Endothelial cell of umbilical vein (primary cell): ENCODE measurements at regions not wholly inside any gene's neighbourhood (a gene's known extent, or its start where the extent isn't known, plus 50 kb on each side); places are given as distances from the start of the nearest gene placed in this dataset.

ENCODE experiments used
- BruUV-seq: library from RNA; stranded (reverse); fragments of 400-500 nt; replicated peaks from 2 replicates; lab custom pipeline; 2021; lab: Mats Ljungman, UMichigan
- CTCF ChIA-PET: fragments of 300-600, 350-600 bp; sonication (Branson Sonifier 250); formaldehyde crosslinking; loops from one replicate; lab custom pipeline; 2021; ENCODE audit warnings: antibody characterized with exemption, inconsistent platforms; lab: Charles Lee
- POLR2A ChIA-PET: fragments of 300-600, 350-600 bp; sonication (Branson Sonifier 250); formaldehyde crosslinking; loops from one replicate; lab custom pipeline; 2021; ENCODE audit warnings: antibody characterized with exemption, inconsistent platforms; lab: Charles Lee
- DNase-seq: peaks from one replicate; pipeline ENCODE4 v3.0.0-alpha.2; 2011; ENCODE audit warnings: low read depth, low spot score
- FAIRE-seq: peaks from 2 replicates; lab custom pipeline; 2011; peaks lifted over from hg19 to GRCh38; lab: Jason Lieb, UNC
- H2AFZ ChIP-seq: 2 replicates; pipeline ENCODE4 v1.6.0; 2012; ENCODE audit warnings: low read depth, low read length, control low read depth, inconsistent platforms
- H3K27ac ChIP-seq: 2 replicates; pipeline ENCODE4 v1.5.1; 2011; ENCODE audit warnings: low read depth, mild to moderate bottlenecking, control low read depth, low read length, moderate library complexity; ENCODE audit not compliant: insufficient read depth
- H3K27me3 ChIP-seq, 2 experiments: 2 replicates each; pipeline versions ENCODE4 v1.6.0 to v1.6.1; 2011; ENCODE audit warnings: low read length in 2 of 2, mixed read lengths in 1 of 2; ENCODE audit not compliant: control insufficient read depth in 2 of 2, insufficient read depth in 2 of 2
- H3K36me3 ChIP-seq, 2 experiments: 2 replicates in 1 of 2; 3 replicates in 1 of 2; pipeline ENCODE4 v1.5.1; 2011; ENCODE audit warnings: low read length in 2 of 2, mild to moderate bottlenecking in 1 of 2, moderate library complexity in 1 of 2; ENCODE audit not compliant: control insufficient read depth in 2 of 2, insufficient read depth in 2 of 2; ENCODE audit errors: extremely low read depth in 1 of 2
- H3K4me1 ChIP-seq: 3 replicates; pipeline ENCODE4 v1.5.1; 2011; ENCODE audit warnings: mild to moderate bottlenecking, low read length; ENCODE audit not compliant: control insufficient read depth, insufficient read depth; ENCODE audit errors: extremely low read depth
- H3K4me2 ChIP-seq: 2 replicates; pipeline ENCODE4 v1.6.1; 2011; ENCODE audit warnings: low read length, control low read depth, mixed read lengths; ENCODE audit not compliant: insufficient read depth
- H3K4me3 ChIP-seq, 3 experiments: fragments of 200-600 bp in 1 of 3; sonication (generic), shearing (Covaris generic) in 1 of 3; replicated peaks in 1 of 3; 2 replicates each; pipeline ENCODE4 v1.5.1; 2011 to 2016; ENCODE audit warnings: control low read depth in 3 of 3, low read length in 3 of 3, mild to moderate bottlenecking in 2 of 3, inconsistent platforms in 1 of 3, low read depth in 1 of 3, moderate library complexity in 1 of 3; ENCODE audit not compliant: insufficient read depth in 1 of 3
- H3K79me2 ChIP-seq: 2 replicates; pipeline ENCODE4 v1.6.0; 2012; ENCODE audit warnings: low read length, inconsistent platforms; ENCODE audit not compliant: control insufficient read depth, insufficient read depth
- H3K9ac ChIP-seq: replicated peaks from 2 replicates; pipeline ENCODE3; 2011; ENCODE audit warnings: low read length, control low read depth; ENCODE audit not compliant: insufficient read depth; ENCODE audit errors: extremely low read depth
- H3K9me1 ChIP-seq: replicated peaks from 3 replicates; pipeline ENCODE4 v1.6.0; 2011; ENCODE audit warnings: mild to moderate bottlenecking, low read length; ENCODE audit not compliant: control insufficient read depth, insufficient read depth; ENCODE audit errors: extremely low read depth
- H3K9me3 ChIP-seq: replicated peaks from 2 replicates; pipeline ENCODE4 v1.5.1; 2012; ENCODE audit warnings: low read length, inconsistent platforms; ENCODE audit not compliant: control insufficient read depth, insufficient read depth
- H4K20me1 ChIP-seq: replicated peaks from 2 replicates; pipeline ENCODE3; 2011; ENCODE audit warnings: mild to moderate bottlenecking, low read length; ENCODE audit not compliant: control insufficient read depth, insufficient read depth; ENCODE audit errors: extremely low read depth
- CTCF ChIP-seq, 2 donors: IDR thresholded peaks; 1 replicate in 1 of 2; 2 replicates in 1 of 2; pipeline ENCODE4 v1.5.1; 2011; ENCODE audit warnings: low read length in 2 of 2, mild to moderate bottlenecking in 2 of 2, moderate library complexity in 2 of 2, control low read depth in 1 of 2, inconsistent platforms in 1 of 2, low read depth in 1 of 2; ENCODE audit not compliant: insufficient read depth in 1 of 2; ENCODE audit errors: extremely low read depth in 1 of 2
- EZH2 ChIP-seq: IDR thresholded peaks from 2 replicates; pipeline ENCODE4 v1.6.1; 2012; ENCODE audit warnings: borderline replicate concordance, low read depth, mild to moderate bottlenecking, moderate library complexity, low read length, inconsistent platforms; ENCODE audit not compliant: severe bottlenecking
- FOS ChIP-seq: IDR thresholded peaks from 2 replicates; pipeline ENCODE4 v1.6.1; 2011; ENCODE audit warnings: mild to moderate bottlenecking, low read length, moderate library complexity, borderline replicate concordance; ENCODE audit not compliant: insufficient read depth
- GATA2 ChIP-seq: IDR thresholded peaks from 2 replicates; pipeline ENCODE4 v1.7.0; 2011; ENCODE audit warnings: low read depth, mild to moderate bottlenecking, moderate library complexity, mixed read lengths, low read length; ENCODE audit not compliant: insufficient read length, insufficient read depth
- JUN ChIP-seq: IDR thresholded peaks from 2 replicates; pipeline ENCODE4 v1.6.1; 2011; ENCODE audit warnings: borderline replicate concordance, low read depth; ENCODE audit not compliant: insufficient read length, insufficient read depth
- MAX ChIP-seq: IDR thresholded peaks from 2 replicates; pipeline ENCODE4 v1.6.1; 2011; ENCODE audit not compliant: insufficient read depth, insufficient read length
- MYC ChIP-seq: IDR thresholded peaks from one replicate; pipeline ENCODE4 v1.6.1; 2011; ENCODE audit warnings: mild to moderate bottlenecking, low read depth, low read length
- POLR2A ChIP-seq: IDR thresholded peaks from 2 replicates; pipeline ENCODE4 v1.6.1; 2012; ENCODE audit warnings: low read depth, mild to moderate bottlenecking, control low read depth, low read length
- POLR2AphosphoS5 ChIP-seq: IDR thresholded peaks from 2 replicates; pipeline ENCODE4 v1.6.1; 2012; ENCODE audit warnings: low read depth, mild to moderate bottlenecking, control low read depth, low read length, moderate library complexity; ENCODE audit not compliant: insufficient read depth
- dilution Hi-C: fragments of 300-500 bp; cut with MboI; formaldehyde crosslinking; loops from one replicate; pipeline ENCODE4 v1.15.0; 2019; ENCODE audit warnings: low sequenced_read_pairs; ENCODE audit not compliant: extremely low pct_ligation_motif_present
- intact Hi-C: fragments of 100-400 bp; cut with micrococcal nuclease; formaldehyde crosslinking; loops from one replicate; pipeline ENCODE4 v1.10.0; 2022

GRCh38 chr1:226498640-226499008 lies 49.9 kb upstream of the STUM start:
- TF ChIP-seq GATA2 (no peak), MYC (no peak), MAX (no peak), POLR2AphosphoS5 (no peak), FOS (no peak), JUN (no peak), CTCF (IDR thresholded peaks at IDR 0.05; ENCODE audit: extremely low read depth in 1 of 2, insufficient read depth in 1 of 2, low read depth in 1 of 2, low read length in 2 of 2) (no peak), EZH2 (no peak), POLR2A (no peak)
- H3K4me2 ChIP-seq = no peak overlapping the region
- no peak overlapping the region for H3K27ac ChIP-seq
- DNase-seq (no peak), FAIRE-seq (no peak)
- ChIA-PET CTCF (no interaction called here), POLR2A (no interaction called here)
- no peaks in the 10 kb centered on the region for H3K27me3 ChIP-seq
- H2AFZ ChIP-seq = no peak overlapping the region
- BruUV-seq = no TSS peak
- no peaks in the 10 kb centered on the region for H3K36me3 ChIP-seq
- H4K20me1 ChIP-seq = no peaks in the 10 kb centered on the region
- intact Hi-C loops = no loop called here
- no peaks in the 10 kb centered on the region for H3K9me3 ChIP-seq
- H3K9me1 ChIP-seq = no peaks in the 10 kb centered on the region
- H3K9ac ChIP-seq = no peak overlapping the region
- dilution Hi-C loops = no loop called here
- H3K79me2 ChIP-seq = no peaks in the 10 kb centered on the region
- no peaks in the 10 kb centered on the region for H3K4me1 ChIP-seq
- no peak overlapping the region for H3K4me3 ChIP-seq
